ENCODE measurements at regions not wholly inside any gene's neighbourhood (a gene's known extent, or its start where the extent isn't known, plus 50 kb on each side); places are given as distances from the start of the nearest gene placed in this dataset.
"Not testable (repeated sequence)": the region's sequence is repeated elsewhere in the genome, so short reads cannot be mapped to it uniquely, and the experiment has no call there.

DNA sequence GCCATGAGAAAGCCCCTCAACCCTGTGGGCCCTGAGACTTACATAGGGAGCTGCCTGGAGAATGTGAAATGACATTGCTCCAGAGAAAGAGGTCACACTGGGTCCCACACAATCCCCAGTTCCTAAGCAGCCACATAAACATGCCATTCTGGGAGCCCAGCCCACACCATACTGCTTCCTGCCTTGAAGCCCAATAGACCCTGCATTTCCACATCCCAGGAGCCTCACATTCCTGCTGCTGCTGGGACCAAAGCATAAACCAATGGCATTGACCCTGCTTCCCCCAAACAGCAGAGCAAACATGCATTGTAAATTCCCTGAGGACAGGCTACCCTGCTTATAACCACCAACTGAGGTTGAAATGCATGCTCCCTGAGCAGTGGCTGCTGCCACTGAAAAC is 1117.6 kb upstream of the SLC39A10 start:
- H3K4me1 ChIP-seq, result no peaks in the 10 kb centered on the region
- no peak overlapping the region for H3K27ac ChIP-seq
- no peaks in the 10 kb centered on the region for H3K36me3 ChIP-seq
- intact Hi-C loops (cut with DNase I), result no loop called here
- no peak overlapping the region for H3K4me3 ChIP-seq (replicated peaks in 1 of 3)
- H3K9me3 ChIP-seq, result no peaks in the 10 kb centered on the region
- no peaks in the 10 kb centered on the region for H3K27me3 ChIP-seq
- DNase-seq, result no peak
- no peak for TF ChIP-seq POLR2A (IDR thresholded peaks at IDR 0.05)
- TF ChIP-seq, protein P1, sequence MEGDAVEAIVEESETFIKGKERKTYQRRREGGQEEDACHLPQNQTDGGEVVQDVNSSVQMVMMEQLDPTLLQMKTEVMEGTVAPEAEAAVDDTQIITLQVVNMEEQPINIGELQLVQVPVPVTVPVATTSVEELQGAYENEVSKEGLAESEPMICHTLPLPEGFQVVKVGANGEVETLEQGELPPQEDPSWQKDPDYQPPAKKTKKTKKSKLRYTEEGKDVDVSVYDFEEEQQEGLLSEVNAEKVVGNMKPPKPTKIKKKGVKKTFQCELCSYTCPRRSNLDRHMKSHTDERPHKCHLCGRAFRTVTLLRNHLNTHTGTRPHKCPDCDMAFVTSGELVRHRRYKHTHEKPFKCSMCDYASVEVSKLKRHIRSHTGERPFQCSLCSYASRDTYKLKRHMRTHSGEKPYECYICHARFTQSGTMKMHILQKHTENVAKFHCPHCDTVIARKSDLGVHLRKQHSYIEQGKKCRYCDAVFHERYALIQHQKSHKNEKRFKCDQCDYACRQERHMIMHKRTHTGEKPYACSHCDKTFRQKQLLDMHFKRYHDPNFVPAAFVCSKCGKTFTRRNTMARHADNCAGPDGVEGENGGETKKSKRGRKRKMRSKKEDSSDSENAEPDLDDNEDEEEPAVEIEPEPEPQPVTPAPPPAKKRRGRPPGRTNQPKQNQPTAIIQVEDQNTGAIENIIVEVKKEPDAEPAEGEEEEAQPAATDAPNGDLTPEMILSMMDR (IDR thresholded peaks at IDR 0.05), result no peak

DNA sequence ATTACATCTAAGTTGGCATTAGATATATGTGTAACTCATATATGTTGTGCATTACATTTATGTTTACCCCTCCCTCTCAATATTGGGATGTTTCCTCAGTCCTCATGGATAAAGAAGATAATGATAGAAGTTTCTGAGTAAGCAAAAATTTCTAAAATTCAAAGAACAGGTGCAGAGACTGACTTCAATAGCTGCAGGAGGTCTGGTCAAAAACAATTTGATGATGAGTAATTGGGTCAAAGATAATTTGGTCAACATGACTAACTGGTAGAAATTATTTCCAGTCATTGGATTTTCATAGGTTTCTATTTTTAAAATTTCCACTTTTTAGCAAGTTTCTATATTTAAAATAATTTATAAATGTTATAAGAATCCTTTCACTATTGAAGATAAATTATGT is 1130.9 kb upstream of the SLC39A10 start:
- no peaks in the 10 kb centered on the region for H3K9me3 ChIP-seq
- H3K4me3 ChIP-seq (replicated peaks in 1 of 3), result no peak overlapping the region
- H3K4me1 ChIP-seq, result no peaks in the 10 kb centered on the region
- intact Hi-C loops (cut with DNase I), result no loop called here
- no peak for DNase-seq
- no peaks in the 10 kb centered on the region for H3K27me3 ChIP-seq
- H3K27ac ChIP-seq, result no peak overlapping the region
- TF ChIP-seq POLR2A (IDR thresholded peaks at IDR 0.05), result no peak
- TF ChIP-seq, protein P1 (IDR thresholded peaks at IDR 0.05), result no peak
- H3K36me3 ChIP-seq, result no peaks in the 10 kb centered on the region

DNA sequence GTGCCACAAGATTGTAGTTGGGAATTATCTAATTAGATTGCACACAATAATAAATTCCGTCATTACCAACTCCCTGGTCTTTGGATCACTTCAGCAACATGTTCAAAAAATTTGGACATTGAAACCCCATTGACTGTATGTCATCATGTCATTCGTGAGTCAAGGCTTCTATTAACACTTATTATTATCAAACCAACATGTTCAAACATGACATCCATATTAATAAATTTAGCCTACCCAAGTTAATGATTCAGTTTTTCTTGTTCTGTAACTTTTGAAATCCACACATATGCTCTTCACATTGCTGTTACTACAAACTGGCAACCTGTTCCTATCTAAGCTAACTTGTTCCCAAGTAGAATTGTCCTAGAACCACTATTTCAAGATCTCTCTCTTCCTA is 1142.7 kb upstream of the SLC39A10 start:
- DNase-seq, result no peak
- H3K36me3 ChIP-seq, result no peaks in the 10 kb centered on the region
- H3K9me3 ChIP-seq, result no peaks in the 10 kb centered on the region
- no peaks in the 10 kb centered on the region for H3K27me3 ChIP-seq
- no peaks in the 10 kb centered on the region for H3K4me1 ChIP-seq
- H3K27ac ChIP-seq, result no peak overlapping the region
- no peak overlapping the region for H3K4me3 ChIP-seq (replicated peaks in 1 of 3)
- 60 to 77% methylated on average over 2 of the region's 2 CpGs for WGBS, 2 donors
- intact Hi-C loops (cut with DNase I), result no loop called here
- no peak for TF ChIP-seq POLR2A (IDR thresholded peaks at IDR 0.05)
- TF ChIP-seq, protein P1 (IDR thresholded peaks at IDR 0.05), result no peak

DNA sequence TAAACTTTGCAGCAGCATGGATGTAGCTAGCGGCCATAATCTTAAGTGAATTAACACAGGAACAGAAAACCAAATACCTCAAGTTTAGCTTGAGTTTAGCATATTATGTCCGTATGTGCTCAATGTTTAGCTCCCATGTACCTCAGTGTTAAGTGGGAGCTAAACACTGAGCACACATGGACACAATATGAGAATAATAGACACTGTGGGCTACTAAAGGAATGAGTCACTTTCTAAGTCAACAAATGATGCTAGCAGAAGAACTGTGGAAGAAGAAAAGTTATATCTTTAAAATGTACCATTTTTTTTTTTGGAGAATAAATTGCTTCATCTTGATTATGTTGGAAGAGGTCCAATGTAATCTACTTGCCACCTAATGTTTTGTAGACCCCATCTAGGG is 1146.0 kb upstream of the SLC39A10 start:
- H3K4me3 ChIP-seq (replicated peaks in 1 of 3); H3K9me3 ChIP-seq; H3K36me3 ChIP-seq; H3K27me3 ChIP-seq; H3K27ac ChIP-seq; DNase-seq; intact Hi-C loops (cut with DNase I); H3K4me1 ChIP-seq: not testable (repeated sequence)
- 87 to 89% methylated on average over 2 of the region's 2 CpGs for WGBS, 2 donors

DNA sequence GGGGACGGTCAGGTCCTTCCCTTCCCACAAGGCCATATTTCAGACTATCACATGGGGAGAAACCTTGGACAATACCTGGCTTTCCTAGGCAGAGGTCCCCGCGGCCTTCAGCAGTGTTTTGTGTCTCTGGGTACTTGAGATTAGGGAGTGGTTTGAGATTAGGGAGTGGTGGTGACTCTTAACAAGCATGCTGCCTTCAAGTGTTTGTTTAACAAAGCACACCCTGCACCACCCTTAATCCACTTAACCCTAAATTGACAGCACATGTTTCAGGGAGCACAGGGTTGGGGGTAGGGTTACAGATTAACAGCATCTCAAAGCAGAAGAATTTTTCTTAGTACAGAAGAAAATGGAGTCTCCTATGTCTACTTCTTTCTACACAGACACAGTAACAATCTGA is 1152.2 kb upstream of the SLC39A10 start:
- H3K4me1 ChIP-seq; H3K27ac ChIP-seq; H3K4me3 ChIP-seq (replicated peaks in 1 of 3); H3K27me3 ChIP-seq; intact Hi-C loops (cut with DNase I); H3K9me3 ChIP-seq; DNase-seq; H3K36me3 ChIP-seq: not testable (repeated sequence)
- 16 to 39% methylated on average over 3 of the region's 3 CpGs for WGBS, 2 donors

DNA sequence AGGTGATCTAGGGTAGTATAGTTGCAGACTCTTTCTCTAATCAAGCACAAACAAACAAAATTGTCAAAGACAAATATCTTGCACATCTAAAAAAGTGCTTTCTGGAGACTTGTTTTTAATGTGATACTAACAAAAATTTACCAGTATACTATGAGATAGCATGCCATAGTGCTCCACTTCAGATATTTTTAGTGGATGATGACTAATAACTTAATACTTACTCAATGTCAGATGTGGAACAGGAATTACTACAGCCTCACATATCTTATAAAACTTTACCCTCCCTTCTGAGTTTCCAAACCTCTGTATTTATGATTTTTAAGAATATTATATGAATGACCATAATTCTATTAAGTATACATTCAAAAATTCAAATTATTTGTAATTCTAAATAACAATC is 1162.0 kb upstream of the SLC39A10 start:
- no peaks in the 10 kb centered on the region for H3K4me1 ChIP-seq
- H3K27ac ChIP-seq, result no peak overlapping the region
- intact Hi-C loops (cut with DNase I), result no loop called here
- TF ChIP-seq POLR2A (IDR thresholded peaks at IDR 0.05), result no peak
- TF ChIP-seq, protein P1 (IDR thresholded peaks at IDR 0.05), result no peak
- H3K4me3 ChIP-seq (replicated peaks in 1 of 3), result no peak overlapping the region
- DNase-seq, result no peak
- no peaks in the 10 kb centered on the region for H3K27me3 ChIP-seq
- H3K36me3 ChIP-seq, result no peaks in the 10 kb centered on the region
- H3K9me3 ChIP-seq, result peaks cover 4% of the 10 kb centered on the region
